HUES48 (cell line): ENCODE measurements at regions not wholly inside any gene's neighbourhood (a gene's known extent, or its start where the extent isn't known, plus 50 kb on each side); places are given as distances from the start of the nearest gene placed in this dataset.

Experiments
- H3K27ac ChIP-seq: one replicate; pipeline ENCODE4 v1.7.0; 2013; ENCODE audit warnings: low read depth, low read length, inconsistent platforms
- H3K27me3 ChIP-seq: 2 replicates; pipeline ENCODE4 v1.6.1; 2013; ENCODE audit warnings: mild to moderate bottlenecking, low read length; ENCODE audit not compliant: control insufficient read depth, insufficient read depth
- H3K36me3 ChIP-seq: 2 replicates; pipeline ENCODE4 v1.6.1; 2013; ENCODE audit warnings: low read length; ENCODE audit not compliant: control insufficient read depth, insufficient read depth
- H3K4me1 ChIP-seq: 2 replicates; pipeline ENCODE4 v1.6.1; 2013; ENCODE audit warnings: mild to moderate bottlenecking, low read length; ENCODE audit not compliant: control insufficient read depth, insufficient read depth
- H3K4me3 ChIP-seq: 2 replicates; pipeline ENCODE4 v1.5.1; 2013; ENCODE audit warnings: mild to moderate bottlenecking, low read depth, low read length
- H3K9ac ChIP-seq: 2 replicates; pipeline ENCODE4 v1.6.1; 2013; ENCODE audit warnings: mild to moderate bottlenecking, low read depth, low read length, moderate library complexity
- H3K9me3 ChIP-seq: 2 replicates; pipeline ENCODE4 v1.6.1; 2013; ENCODE audit warnings: low read length; ENCODE audit not compliant: control insufficient read depth, insufficient read depth

GRCh38 chr1:59156051-59156450 lies 140.8 kb upstream of the FGGY start:
- Histone ChIP-seq H3K4me1 (peaks cover 23% of the 10 kb centered on the region), H3K9me3 (peaks cover 11% of the 10 kb centered on the region), H3K9ac (no peak overlapping the region), H3K27ac (no peak overlapping the region), H3K36me3 (no peaks in the 10 kb centered on the region), H3K27me3 (no peaks in the 10 kb centered on the region), H3K4me3 (no peak overlapping the region)

DNA sequence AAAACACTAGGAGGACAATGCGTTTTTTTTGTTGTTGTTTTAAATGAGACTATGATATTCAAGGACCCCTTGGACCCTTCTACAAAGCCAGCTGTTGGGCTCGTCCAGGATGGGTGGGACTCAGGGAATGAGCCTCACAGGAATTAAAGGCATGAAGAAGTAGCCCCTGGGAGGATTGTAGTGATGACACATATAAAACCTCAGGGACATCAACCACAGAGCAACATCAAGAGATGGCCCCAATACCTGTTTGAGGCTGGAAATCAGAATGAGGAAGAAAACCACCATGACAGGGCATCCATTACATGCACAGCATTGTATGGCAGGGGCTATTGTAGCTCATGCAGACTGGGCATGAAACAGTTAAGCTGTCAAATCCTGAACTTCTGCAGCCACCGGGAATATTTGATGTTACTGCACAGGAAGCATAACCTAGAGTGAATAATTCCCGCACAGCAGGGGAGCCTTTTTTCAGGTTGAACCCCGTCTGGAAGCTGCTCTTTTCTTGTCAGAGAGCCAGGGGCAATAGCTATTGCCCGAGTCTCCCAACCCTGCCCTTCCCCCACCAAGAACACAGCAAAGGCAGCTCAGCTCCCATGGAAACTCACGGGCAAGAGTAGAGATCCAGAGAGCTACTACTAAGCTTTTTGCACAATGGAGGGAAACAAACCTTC lies 140.2 kb upstream of the FGGY start:
- no peak overlapping the region for H3K4me3 ChIP-seq
- no peak overlapping the region for H3K27ac ChIP-seq
- H3K9ac ChIP-seq = no peak overlapping the region

GRCh38 chr1:59158321-59158720 lies 138.6 kb upstream of the FGGY start:
- H3K4me3 ChIP-seq = no peak overlapping the region
- no peaks in the 10 kb centered on the region for H3K36me3 ChIP-seq
- H3K9me3 ChIP-seq = peaks cover 11% of the 10 kb centered on the region
- H3K27ac ChIP-seq = no peak overlapping the region
- no peak overlapping the region for H3K9ac ChIP-seq
- H3K27me3 ChIP-seq = no peaks in the 10 kb centered on the region
- H3K4me1 ChIP-seq = peaks cover 11% of the 10 kb centered on the region

More for the DNA sequence above, 140.2 kb upstream of the FGGY start:
- H3K27me3 ChIP-seq = no peaks in the 10 kb centered on the region
- H3K4me1 ChIP-seq = peaks cover 19% of the 10 kb centered on the region
- no peaks in the 10 kb centered on the region for H3K36me3 ChIP-seq
- peaks cover 11% of the 10 kb centered on the region for H3K9me3 ChIP-seq

DNA sequence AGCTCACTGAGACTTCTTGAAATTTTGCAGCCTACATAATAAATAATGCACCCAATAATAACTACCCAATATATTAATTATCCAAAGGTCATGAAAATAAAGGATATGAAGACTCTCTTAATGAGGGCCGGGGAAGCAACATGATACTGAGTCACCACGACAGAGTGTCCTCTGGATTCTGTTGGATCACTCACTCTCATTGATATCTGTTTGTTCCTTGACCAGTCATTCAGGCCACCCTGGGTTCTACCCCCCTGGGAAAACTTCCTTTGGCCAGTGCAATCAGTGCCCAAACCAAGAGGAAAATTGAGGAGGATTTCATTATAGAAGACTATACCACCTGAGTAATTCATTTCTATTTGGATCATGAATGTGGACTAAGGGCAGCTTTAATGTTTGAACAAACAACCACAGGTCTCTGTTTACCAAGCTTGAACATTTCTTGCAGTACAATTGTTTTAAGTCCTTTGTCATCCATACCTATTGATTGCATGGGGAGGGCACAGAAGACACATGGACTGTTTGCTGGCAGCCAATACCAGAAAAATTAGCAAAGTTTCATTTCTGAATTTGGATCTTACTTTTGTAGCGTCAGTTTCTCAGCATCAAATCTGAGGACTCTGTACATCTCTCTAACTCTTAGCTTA lies 137.2 kb upstream of the FGGY start:
- Histone ChIP-seq H3K4me1 (peaks cover 11% of the 10 kb centered on the region), H3K9ac (no peak overlapping the region), H3K27ac (no peak overlapping the region), H3K4me3 (no peak overlapping the region), H3K9me3 (peaks cover 11% of the 10 kb centered on the region), H3K27me3 (no peaks in the 10 kb centered on the region), H3K36me3 (no peaks in the 10 kb centered on the region)

DNA sequence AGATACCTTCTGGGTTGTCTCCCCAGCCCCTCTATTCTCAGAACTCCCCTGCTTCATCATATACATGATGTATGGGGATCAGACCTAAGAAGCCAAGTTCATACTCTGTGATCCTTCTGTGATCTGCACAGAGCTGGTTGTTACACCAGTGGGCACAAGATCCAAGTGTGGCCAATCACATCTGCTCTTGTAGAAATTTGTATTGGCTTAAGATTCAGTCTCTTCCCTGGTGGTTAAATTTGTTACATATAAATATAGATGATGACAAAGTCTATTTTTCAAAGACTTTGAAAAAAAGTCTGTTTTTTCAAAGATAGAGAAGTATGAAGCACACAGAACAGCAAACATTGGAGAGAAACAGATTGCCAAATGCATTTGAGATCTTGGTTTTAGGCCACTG lies 135.8 kb upstream of the FGGY start:
- no peaks in the 10 kb centered on the region for H3K36me3 ChIP-seq
- H3K27me3 ChIP-seq = no peaks in the 10 kb centered on the region
- no peak overlapping the region for H3K4me3 ChIP-seq
- peaks cover 11% of the 10 kb centered on the region for H3K9me3 ChIP-seq
- H3K9ac ChIP-seq = no peak overlapping the region
- H3K4me1 ChIP-seq = peaks cover 11% of the 10 kb centered on the region
- no peak overlapping the region for H3K27ac ChIP-seq

DNA sequence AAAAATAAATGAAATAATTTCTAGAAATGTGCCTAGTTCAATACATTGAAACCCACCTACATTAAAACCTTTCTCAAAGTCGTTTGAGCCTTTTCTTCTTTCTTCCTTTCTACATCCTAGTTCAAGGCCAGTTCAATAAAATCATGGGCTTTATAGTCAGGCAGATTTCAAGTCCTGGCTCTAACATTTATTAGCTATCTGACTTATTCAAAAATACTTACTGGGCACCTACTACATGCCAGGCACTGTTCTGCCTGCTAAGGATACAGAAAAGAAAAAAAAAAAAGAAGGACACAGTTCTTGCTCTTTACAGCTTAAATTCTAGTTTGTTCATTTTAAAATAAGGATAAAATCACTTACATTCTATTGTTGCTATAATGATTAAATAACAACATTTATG lies 134.2 kb upstream of the FGGY start:
- Histone ChIP-seq H3K4me1 (no peaks in the 10 kb centered on the region), H3K36me3 (no peaks in the 10 kb centered on the region), H3K27ac (no peak overlapping the region), H3K4me3 (no peak overlapping the region), H3K27me3 (no peaks in the 10 kb centered on the region), H3K9me3 (peaks cover 11% of the 10 kb centered on the region), H3K9ac (no peak overlapping the region)

DNA sequence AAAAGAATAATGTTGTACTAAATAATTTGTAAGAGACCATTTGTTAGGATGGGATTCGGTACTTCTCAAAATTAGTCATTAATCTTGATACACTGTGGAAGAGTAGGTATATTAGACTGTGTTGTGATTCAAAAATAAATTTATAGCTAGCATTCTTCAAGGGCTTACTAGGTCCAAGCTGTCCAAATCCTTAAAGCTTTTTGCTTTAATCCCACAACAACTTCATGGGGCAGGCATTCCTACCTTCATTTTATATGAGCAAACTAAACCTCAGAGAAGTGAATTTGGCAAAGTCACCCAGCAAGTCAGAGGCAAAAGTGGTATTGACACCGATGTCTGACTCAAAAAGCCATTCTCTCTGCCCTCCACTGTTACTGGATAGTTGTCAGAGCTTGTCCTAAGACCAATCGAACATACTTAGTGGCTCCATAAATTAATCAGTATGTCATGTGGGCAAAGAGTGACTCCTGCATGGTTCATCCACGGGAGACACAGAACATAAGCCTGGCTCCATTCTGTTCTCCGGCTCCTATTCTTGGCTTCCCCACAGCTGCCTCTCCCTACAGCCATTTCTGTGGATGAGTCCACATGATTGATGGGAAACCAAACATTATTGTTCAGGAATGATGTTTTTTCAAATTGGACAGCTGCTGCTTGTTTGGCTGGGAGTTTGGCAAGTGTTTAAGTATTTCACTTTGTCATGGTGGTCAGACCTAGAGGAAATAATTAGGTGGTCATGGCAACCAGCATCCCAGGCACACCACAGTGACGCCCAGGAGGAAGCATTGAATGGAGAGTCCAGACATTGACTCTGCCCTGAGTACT lies 133.4 kb upstream of the FGGY start:
- H3K27me3 ChIP-seq = no peaks in the 10 kb centered on the region
- no peak overlapping the region for H3K9ac ChIP-seq
- H3K27ac ChIP-seq = no peak overlapping the region

DNA sequence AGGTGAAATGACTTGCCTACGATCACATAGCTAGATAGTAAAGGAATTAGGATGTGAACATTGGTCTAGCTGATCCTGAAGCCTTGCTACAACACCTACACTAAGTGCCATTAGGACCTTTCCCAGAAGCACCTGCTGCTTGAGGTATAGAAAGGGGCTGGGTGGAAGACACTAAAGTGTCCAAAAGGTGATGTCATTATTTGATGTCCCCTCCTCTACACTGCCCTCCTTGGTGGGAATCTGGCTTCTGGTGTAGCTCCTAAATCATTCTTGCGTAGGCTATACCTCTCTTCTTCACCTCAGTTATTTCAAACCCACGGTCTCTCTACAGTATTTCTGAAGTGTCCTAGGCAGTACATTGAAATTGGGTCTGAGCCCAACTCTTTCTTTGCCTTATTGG lies 132.5 kb upstream of the FGGY start:
- Histone ChIP-seq H3K27ac (no peak overlapping the region), H3K27me3 (no peaks in the 10 kb centered on the region), H3K4me3 (no peak overlapping the region), H3K9ac (no peak overlapping the region), H3K4me1 (no peaks in the 10 kb centered on the region), H3K36me3 (no peaks in the 10 kb centered on the region), H3K9me3 (no peaks in the 10 kb centered on the region)

More for the DNA sequence above, 133.4 kb upstream of the FGGY start:
- Histone ChIP-seq H3K36me3 (no peaks in the 10 kb centered on the region), H3K4me1 (no peaks in the 10 kb centered on the region), H3K9me3 (peaks cover 5% of the 10 kb centered on the region), H3K4me3 (no peak overlapping the region)

DNA sequence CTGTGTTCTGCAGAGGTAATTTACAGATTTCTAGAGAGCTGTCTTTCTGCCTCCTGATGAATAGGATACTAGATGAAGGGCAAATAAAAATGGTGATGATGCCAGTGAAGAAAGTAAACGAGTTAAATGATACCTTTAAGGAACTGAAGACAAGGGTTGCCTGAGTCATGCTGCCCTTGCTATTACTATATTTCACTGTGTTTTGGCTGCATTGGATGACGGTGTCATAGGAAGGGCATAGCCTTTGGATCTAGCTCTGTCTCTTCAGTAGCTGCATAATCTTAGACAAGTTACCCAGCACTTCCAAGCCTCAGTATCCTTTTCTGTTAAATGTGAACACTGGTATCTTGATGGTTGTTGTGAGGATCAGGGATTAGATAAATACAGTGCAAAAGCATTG lies 131.5 kb upstream of the FGGY start:
- Histone ChIP-seq H3K4me3 (no peak overlapping the region), H3K27me3 (no peaks in the 10 kb centered on the region), H3K36me3 (no peaks in the 10 kb centered on the region), H3K27ac (no peak overlapping the region), H3K4me1 (no peaks in the 10 kb centered on the region), H3K9me3 (no peaks in the 10 kb centered on the region), H3K9ac (no peak overlapping the region)

- H3K4me1 ChIP-seq = no peaks in the 10 kb centered on the region
- no peaks in the 10 kb centered on the region for H3K27me3 ChIP-seq
- H3K36me3 ChIP-seq = no peaks in the 10 kb centered on the region
- H3K4me3 ChIP-seq = no peak overlapping the region
- no peaks in the 10 kb centered on the region for H3K9me3 ChIP-seq
- no peak overlapping the region for H3K9ac ChIP-seq
- H3K27ac ChIP-seq = no peak overlapping the region
Observed at GRCh38 chr1:59169703-59170102, 127.2 kb upstream of the FGGY start.

- Histone ChIP-seq H3K27me3 (no peaks in the 10 kb centered on the region), H3K9ac (no peak overlapping the region), H3K4me1 (no peaks in the 10 kb centered on the region), H3K36me3 (no peaks in the 10 kb centered on the region), H3K4me3 (no peak overlapping the region), H3K9me3 (no peaks in the 10 kb centered on the region), H3K27ac (no peak overlapping the region)
Observed at GRCh38 chr1:59170659-59171058, 126.2 kb upstream of the FGGY start.
